OCI-LY7 (cell line): ENCODE measurements at regions not wholly inside any gene's neighbourhood (a gene's known extent, or its start where the extent isn't known, plus 50 kb on each side); places are given as distances from the start of the nearest gene placed in this dataset.

Experiments
- BruUV-seq: library from RNA; stranded (reverse); fragments of 400-500 nt; replicated peaks from 2 replicates; lab custom pipeline; 2021; lab: Mats Ljungman, UMichigan
- CTCF ChIA-PET: fragments of 300-600 bp; sonication (Branson Sonifier 250); formaldehyde crosslinking; loops from one replicate; lab custom pipeline; 2022; ENCODE audit warnings: antibody characterized with exemption; ENCODE audit not compliant: unreplicated experiment; lab: Charles Lee
- POLR2A ChIA-PET: fragments of 300-600 bp; sonication (Branson Sonifier 250); formaldehyde crosslinking; loops from one replicate; lab custom pipeline; 2022; ENCODE audit warnings: antibody characterized with exemption; lab: Charles Lee
- DNase-seq: peaks from one replicate; pipeline ENCODE4 v3.0.0-alpha.2; 2015; ENCODE audit warnings: low spot score
- H2AFZ ChIP-seq: fragments of 200-600 bp; sonication (generic), shearing (Covaris generic); 2 replicates; pipeline ENCODE4 v1.6.1; 2014; ENCODE audit warnings: mild to moderate bottlenecking, antibody characterized with exemption, low read length, moderate library complexity
- H3K27ac ChIP-seq: fragments of 200-600 bp; sonication (generic); 2 replicates; pipeline ENCODE4 v1.5.1; 2014; ENCODE audit warnings: mixed run types, low read depth, mild to moderate bottlenecking, moderate library complexity, low read length, inconsistent platforms; ENCODE audit not compliant: poor library complexity, severe bottlenecking
- H3K36me3 ChIP-seq: fragments of 200-600 bp; sonication (generic); 2 replicates; pipeline ENCODE4 v1.6.1; 2014; ENCODE audit warnings: mild to moderate bottlenecking, antibody characterized with exemption, low read length, moderate library complexity, mixed read lengths; ENCODE audit not compliant: insufficient read depth
- H3K4me1 ChIP-seq: fragments of 200-600 bp; sonication (generic); 2 replicates; pipeline ENCODE4 v1.5.1; 2014; ENCODE audit warnings: mild to moderate bottlenecking, low read length; ENCODE audit not compliant: insufficient read depth, poor library complexity, severe bottlenecking
- H3K4me2 ChIP-seq: fragments of 200-600 bp; sonication (generic); 2 replicates; pipeline ENCODE4 v1.6.1; 2014; ENCODE audit warnings: mild to moderate bottlenecking, low read length
- H3K4me3 ChIP-seq: fragments of 200-600 bp; sonication (generic); 2 replicates; pipeline ENCODE4 v1.5.1; 2014; ENCODE audit warnings: mild to moderate bottlenecking, low read depth, low read length; ENCODE audit not compliant: poor library complexity, severe bottlenecking
- H3K79me2 ChIP-seq: fragments of 200-600 bp; sonication (generic); 2 replicates; pipeline ENCODE4 v1.6.1; 2016; ENCODE audit warnings: low read depth, mild to moderate bottlenecking, low read length, moderate library complexity, mixed read lengths; ENCODE audit not compliant: insufficient read depth
- H3K9me2 ChIP-seq: fragments of 200-600 bp; sonication (generic); 2 replicates; pipeline ENCODE4 v1.6.1; 2016; ENCODE audit warnings: mild to moderate bottlenecking, low read length, mixed read lengths; ENCODE audit not compliant: insufficient read depth
- H3K9me3 ChIP-seq: fragments of 200-600 bp; sonication (generic); 2 replicates; pipeline ENCODE4 v1.6.1; 2014; ENCODE audit warnings: mild to moderate bottlenecking, mixed run types, low read length, mixed read lengths
- H4K20me1 ChIP-seq: fragments of 200-600 bp; sonication (generic); 2 replicates; pipeline ENCODE4 v1.6.1; 2014; ENCODE audit warnings: mild to moderate bottlenecking, antibody characterized with exemption, low read length, moderate library complexity, mixed read lengths; ENCODE audit not compliant: insufficient read depth
- EZH2phosphoT487 ChIP-seq: fragments of 200-600 bp; sonication (generic); IDR thresholded peaks from 2 replicates; pipeline ENCODE4 v1.6.1; 2018; ENCODE audit warnings: low read depth, borderline replicate concordance, mild to moderate bottlenecking, mixed run types, antibody characterized with exemption, low read length, moderate library complexity, mixed read lengths
- intact Hi-C: fragments of 100-400 bp; cut with micrococcal nuclease; formaldehyde crosslinking; loops from one replicate; pipeline ENCODE4 v1.10.0; 2022; ENCODE audit not compliant: unreplicated experiment
- TF ChIP-seq, protein P1 (sequence below): fragments of 200-600 bp; sonication (generic); conservative IDR thresholded peaks from 2 replicates; pipeline ENCODE4 v1.5.1; 2014; ENCODE audit warnings: mild to moderate bottlenecking, antibody characterized with exemption, low read length, moderate library complexity, mixed read lengths

DNA sequence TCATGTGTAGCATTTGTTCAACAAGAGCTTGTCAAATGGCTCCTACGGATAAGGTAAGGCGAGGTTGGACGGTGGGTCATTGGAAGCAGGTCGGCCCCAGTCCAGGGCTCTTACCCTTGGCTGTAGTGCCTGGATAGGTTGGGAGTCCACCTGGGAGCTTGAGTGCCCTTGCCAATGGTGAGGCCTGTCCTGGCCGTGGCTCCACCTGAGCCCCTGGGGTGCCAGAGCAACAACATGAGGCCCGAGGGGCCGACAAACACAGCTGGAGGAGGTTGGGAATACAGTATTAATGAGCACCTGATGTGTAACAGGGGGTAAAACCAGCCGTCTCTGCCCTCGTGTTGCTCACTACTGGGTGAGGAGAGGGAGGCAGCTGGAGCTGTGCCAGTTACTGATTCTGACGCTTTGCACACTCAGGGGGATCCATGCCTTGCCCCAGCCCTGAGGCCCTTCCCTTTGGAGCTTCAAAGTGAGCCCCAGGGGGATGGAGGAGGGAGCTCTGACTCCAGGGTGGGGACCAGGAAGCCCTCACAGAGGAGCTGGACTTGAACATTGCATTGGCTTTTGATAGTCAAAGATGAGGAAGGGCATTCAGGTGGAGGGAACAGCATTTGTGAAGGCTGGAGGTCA lies 87.2 kb downstream of the RHOB start:
- no peak for DNase-seq
- ChIA-PET CTCF (no interaction called here), POLR2A (interaction anchor here (0.6 kb wide), 1 partner anchor 85 kb away, joined by 4 read pairs; no protein-coding TSS in a partner anchor)
- H3K79me2 ChIP-seq: no peaks in the 10 kb centered on the region
- H3K9me2 ChIP-seq: no peaks in the 10 kb centered on the region
- no peaks in the 10 kb centered on the region for H3K4me1 ChIP-seq
- TF ChIP-seq, protein P1, sequence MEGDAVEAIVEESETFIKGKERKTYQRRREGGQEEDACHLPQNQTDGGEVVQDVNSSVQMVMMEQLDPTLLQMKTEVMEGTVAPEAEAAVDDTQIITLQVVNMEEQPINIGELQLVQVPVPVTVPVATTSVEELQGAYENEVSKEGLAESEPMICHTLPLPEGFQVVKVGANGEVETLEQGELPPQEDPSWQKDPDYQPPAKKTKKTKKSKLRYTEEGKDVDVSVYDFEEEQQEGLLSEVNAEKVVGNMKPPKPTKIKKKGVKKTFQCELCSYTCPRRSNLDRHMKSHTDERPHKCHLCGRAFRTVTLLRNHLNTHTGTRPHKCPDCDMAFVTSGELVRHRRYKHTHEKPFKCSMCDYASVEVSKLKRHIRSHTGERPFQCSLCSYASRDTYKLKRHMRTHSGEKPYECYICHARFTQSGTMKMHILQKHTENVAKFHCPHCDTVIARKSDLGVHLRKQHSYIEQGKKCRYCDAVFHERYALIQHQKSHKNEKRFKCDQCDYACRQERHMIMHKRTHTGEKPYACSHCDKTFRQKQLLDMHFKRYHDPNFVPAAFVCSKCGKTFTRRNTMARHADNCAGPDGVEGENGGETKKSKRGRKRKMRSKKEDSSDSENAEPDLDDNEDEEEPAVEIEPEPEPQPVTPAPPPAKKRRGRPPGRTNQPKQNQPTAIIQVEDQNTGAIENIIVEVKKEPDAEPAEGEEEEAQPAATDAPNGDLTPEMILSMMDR: no peak
- no peak for TF ChIP-seq EZH2phosphoT487
- H3K27ac ChIP-seq: no peak overlapping the region
- no peaks in the 10 kb centered on the region for H3K9me3 ChIP-seq
- H3K4me2 ChIP-seq: no peak overlapping the region
- H3K36me3 ChIP-seq: no peaks in the 10 kb centered on the region
- no peaks in the 10 kb centered on the region for H4K20me1 ChIP-seq
- H3K4me3 ChIP-seq: no peak overlapping the region
- BruUV-seq: no TSS peak
- intact Hi-C loops: no loop called here
- H2AFZ ChIP-seq: no peak overlapping the region

DNA sequence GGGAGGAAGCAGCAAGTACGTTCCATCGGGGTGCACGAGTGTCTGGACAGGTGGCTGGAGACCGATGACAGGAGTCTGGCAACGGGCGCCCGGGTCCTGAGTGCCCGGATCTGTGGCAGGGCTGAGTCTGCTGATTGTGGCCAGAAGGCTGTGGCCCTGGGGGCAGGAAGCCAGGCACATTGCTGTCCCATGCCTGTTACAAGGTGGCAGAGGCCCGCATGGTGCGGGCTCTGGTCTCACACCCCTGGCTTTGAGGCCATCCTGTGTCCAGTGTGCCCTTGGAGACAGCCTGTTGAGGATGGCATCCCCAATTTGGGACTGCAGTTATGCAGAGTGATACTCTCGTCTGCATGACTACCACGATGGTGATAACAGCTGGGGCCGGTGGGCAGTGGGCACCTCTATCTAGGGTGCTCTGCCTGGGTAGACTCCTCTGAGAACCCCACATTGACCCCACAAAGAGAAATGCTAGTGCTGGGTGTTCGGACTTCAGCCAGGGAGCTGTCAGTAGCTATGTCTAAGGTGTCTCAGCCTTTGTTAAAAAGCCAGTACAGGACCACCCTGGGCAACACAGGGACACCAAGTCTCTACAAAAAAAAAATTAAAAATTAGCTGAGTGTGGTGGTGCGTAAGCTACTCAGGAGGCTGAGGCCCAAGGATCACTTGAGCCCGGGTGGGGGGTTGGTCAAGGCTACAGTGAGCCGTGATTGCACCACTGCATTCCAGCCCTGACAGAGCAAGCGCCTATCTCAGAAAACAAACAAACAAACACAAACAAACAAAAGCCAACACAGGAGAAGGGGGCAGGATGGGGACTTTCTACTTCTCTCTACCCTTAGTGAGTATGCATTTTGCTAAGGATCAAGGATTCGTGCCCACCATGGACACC lies 88.3 kb downstream of the RHOB start:
- ChIA-PET POLR2A (interaction anchor here (0.6 to 0.7 kb wide), 2 partner anchors 14 to 86 kb away, joined by 3 to 4 read pairs; no protein-coding TSS in a partner anchor), CTCF (no interaction called here)
- no peak for DNase-seq
- Histone ChIP-seq H3K27ac (no peak overlapping the region), H2AFZ (no peak overlapping the region), H3K36me3 (no peaks in the 10 kb centered on the region), H4K20me1 (no peaks in the 10 kb centered on the region), H3K4me3 (no peak overlapping the region), H3K79me2 (no peaks in the 10 kb centered on the region), H3K4me1 (no peaks in the 10 kb centered on the region), H3K4me2 (no peak overlapping the region), H3K9me2 (no peaks in the 10 kb centered on the region), H3K9me3 (no peaks in the 10 kb centered on the region)
- BruUV-seq: no TSS peak
- TF ChIP-seq EZH2phosphoT487: no peak
- TF ChIP-seq, protein P1: no peak
- intact Hi-C loops: no loop called here
